ENCODE measurements at regions not wholly inside any gene's neighbourhood (a gene's known extent, or its start where the extent isn't known, plus 50 kb on each side); places are given as distances from the start of the nearest gene placed in this dataset.

DNA sequence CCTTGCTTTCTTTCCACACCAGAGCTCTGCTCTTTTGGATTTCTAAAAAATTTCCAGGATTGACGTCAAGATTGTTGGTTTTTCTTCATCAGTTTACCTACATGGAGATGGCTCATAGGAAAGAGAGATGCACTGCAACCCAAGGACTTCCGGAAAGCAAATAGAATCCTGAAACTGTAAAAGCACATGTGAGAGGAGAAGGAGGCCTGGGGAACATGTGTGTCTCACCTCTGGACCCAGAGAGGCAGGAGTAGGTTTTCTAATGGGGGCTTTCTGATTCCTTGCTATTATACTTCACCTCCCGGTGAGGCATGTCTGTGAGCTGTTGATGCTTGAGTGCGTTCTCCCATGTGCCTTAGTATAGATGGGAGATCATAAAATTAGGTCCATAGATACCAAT, 362.8 kb downstream of the DCDC2C start:
- POLR2A ChIA-PET = no interaction called here
- H3K4me1 ChIP-seq (ENCODE audit: control insufficient read depth, insufficient read depth, low read length) = no peaks in the 10 kb centered on the region
- H3K36me3 ChIP-seq (ENCODE audit: control insufficient read depth in 2 of 2, insufficient read depth in 1 of 2, low read length in 2 of 2) = no peaks in the 10 kb centered on the region
- no peak overlapping the region for H3K4me3 ChIP-seq (ENCODE audit: low read depth, low read length)
- H3K9me3 ChIP-seq (ENCODE audit: control insufficient read depth, insufficient read depth, low read depth, low read length) = no peaks in the 10 kb centered on the region
- TF ChIP-seq KLF9 (tag by site-specific recombination; IDR thresholded peaks at IDR 0.05; ENCODE audit: low read depth) (no peak), ZNF76 (tag by site-specific recombination; IDR thresholded peaks at IDR 0.05; ENCODE audit: borderline replicate concordance, low read depth) (no peak), ZNF302 (tag by site-specific recombination; IDR thresholded peaks at IDR 0.05; ENCODE audit: low read depth) (no peak), ZNF544 (tag by site-specific recombination; IDR thresholded peaks at IDR 0.05) (no peak), ZNF112 (tag by site-specific recombination; IDR thresholded peaks at IDR 0.05) (no peak), ZNF114 (tag by site-specific recombination; IDR thresholded peaks at IDR 0.05) (no peak), ZNF350 (tag by site-specific recombination; IDR thresholded peaks at IDR 0.05) (no peak), ZNF16 (tag by site-specific recombination; IDR thresholded peaks at IDR 0.05; ENCODE audit: low read depth) (no peak), ZNF157 (tag by site-specific recombination; IDR thresholded peaks at IDR 0.05) (no peak), ZNF707 (tag by site-specific recombination; IDR thresholded peaks at IDR 0.05) (no peak), ZNF169 (tag by site-specific recombination; IDR thresholded peaks at IDR 0.05) (no peak), ZNF133 (tag by site-specific recombination; IDR thresholded peaks at IDR 0.05) (no peak)
- TF ChIP-seq, protein P1, sequence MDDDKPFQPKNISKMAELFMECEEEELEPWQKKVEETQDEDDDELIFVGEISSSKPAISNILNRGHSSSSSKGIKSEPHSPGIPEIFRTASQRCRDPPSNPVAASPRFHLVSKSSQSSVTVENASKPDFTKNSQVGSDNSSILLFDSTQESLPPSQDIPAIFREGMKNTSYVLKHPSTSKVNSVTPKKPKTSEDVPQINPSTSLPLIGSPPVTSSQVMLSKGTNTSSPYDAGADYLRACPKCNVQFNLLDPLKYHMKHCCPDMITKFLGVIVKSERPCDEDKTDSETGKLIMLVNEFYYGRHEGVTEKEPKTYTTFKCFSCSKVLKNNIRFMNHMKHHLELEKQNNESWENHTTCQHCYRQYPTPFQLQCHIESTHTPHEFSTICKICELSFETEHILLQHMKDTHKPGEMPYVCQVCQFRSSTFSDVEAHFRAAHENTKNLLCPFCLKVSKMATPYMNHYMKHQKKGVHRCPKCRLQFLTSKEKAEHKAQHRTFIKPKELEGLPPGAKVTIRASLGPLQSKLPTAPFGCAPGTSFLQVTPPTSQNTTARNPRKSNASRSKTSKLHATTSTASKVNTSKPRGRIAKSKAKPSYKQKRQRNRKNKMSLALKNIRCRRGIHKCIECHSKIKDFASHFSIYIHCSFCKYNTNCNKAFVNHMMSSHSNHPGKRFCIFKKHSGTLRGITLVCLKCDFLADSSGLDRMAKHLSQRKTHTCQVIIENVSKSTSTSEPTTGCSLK (tag by site-specific recombination; IDR thresholded peaks at IDR 0.05) = no peak
- TF ChIP-seq, protein P2, sequence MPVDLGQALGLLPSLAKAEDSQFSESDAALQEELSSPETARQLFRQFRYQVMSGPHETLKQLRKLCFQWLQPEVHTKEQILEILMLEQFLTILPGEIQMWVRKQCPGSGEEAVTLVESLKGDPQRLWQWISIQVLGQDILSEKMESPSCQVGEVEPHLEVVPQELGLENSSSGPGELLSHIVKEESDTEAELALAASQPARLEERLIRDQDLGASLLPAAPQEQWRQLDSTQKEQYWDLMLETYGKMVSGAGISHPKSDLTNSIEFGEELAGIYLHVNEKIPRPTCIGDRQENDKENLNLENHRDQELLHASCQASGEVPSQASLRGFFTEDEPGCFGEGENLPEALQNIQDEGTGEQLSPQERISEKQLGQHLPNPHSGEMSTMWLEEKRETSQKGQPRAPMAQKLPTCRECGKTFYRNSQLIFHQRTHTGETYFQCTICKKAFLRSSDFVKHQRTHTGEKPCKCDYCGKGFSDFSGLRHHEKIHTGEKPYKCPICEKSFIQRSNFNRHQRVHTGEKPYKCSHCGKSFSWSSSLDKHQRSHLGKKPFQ (tag by site-specific recombination; IDR thresholded peaks at IDR 0.05) = no peak
- TF ChIP-seq, protein P3, sequence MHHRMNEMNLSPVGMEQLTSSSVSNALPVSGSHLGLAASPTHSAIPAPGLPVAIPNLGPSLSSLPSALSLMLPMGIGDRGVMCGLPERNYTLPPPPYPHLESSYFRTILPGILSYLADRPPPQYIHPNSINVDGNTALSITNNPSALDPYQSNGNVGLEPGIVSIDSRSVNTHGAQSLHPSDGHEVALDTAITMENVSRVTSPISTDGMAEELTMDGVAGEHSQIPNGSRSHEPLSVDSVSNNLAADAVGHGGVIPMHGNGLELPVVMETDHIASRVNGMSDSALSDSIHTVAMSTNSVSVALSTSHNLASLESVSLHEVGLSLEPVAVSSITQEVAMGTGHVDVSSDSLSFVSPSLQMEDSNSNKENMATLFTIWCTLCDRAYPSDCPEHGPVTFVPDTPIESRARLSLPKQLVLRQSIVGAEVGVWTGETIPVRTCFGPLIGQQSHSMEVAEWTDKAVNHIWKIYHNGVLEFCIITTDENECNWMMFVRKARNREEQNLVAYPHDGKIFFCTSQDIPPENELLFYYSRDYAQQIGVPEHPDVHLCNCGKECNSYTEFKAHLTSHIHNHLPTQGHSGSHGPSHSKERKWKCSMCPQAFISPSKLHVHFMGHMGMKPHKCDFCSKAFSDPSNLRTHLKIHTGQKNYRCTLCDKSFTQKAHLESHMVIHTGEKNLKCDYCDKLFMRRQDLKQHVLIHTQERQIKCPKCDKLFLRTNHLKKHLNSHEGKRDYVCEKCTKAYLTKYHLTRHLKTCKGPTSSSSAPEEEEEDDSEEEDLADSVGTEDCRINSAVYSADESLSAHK (tag by site-specific recombination; IDR thresholded peaks at IDR 0.05) = no peak
- TF ChIP-seq, protein P4, sequence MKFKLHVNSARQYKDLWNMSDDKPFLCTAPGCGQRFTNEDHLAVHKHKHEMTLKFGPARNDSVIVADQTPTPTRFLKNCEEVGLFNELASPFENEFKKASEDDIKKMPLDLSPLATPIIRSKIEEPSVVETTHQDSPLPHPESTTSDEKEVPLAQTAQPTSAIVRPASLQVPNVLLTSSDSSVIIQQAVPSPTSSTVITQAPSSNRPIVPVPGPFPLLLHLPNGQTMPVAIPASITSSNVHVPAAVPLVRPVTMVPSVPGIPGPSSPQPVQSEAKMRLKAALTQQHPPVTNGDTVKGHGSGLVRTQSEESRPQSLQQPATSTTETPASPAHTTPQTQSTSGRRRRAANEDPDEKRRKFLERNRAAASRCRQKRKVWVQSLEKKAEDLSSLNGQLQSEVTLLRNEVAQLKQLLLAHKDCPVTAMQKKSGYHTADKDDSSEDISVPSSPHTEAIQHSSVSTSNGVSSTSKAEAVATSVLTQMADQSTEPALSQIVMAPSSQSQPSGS (tag by site-specific recombination; IDR thresholded peaks at IDR 0.05; ENCODE audit: low read depth) = no peak
- TF ChIP-seq, protein P5, sequence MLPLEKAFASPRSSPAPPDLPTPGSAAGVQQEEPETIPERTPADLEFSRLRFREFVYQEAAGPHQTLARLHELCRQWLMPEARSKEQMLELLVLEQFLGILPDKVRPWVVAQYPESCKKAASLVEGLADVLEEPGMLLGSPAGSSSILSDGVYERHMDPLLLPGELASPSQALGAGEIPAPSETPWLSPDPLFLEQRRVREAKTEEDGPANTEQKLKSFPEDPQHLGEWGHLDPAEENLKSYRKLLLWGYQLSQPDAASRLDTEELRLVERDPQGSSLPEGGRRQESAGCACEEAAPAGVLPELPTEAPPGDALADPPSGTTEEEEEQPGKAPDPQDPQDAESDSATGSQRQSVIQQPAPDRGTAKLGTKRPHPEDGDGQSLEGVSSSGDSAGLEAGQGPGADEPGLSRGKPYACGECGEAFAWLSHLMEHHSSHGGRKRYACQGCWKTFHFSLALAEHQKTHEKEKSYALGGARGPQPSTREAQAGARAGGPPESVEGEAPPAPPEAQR (tag by site-specific recombination; IDR thresholded peaks at IDR 0.05) = no peak
- TF ChIP-seq, protein P6, sequence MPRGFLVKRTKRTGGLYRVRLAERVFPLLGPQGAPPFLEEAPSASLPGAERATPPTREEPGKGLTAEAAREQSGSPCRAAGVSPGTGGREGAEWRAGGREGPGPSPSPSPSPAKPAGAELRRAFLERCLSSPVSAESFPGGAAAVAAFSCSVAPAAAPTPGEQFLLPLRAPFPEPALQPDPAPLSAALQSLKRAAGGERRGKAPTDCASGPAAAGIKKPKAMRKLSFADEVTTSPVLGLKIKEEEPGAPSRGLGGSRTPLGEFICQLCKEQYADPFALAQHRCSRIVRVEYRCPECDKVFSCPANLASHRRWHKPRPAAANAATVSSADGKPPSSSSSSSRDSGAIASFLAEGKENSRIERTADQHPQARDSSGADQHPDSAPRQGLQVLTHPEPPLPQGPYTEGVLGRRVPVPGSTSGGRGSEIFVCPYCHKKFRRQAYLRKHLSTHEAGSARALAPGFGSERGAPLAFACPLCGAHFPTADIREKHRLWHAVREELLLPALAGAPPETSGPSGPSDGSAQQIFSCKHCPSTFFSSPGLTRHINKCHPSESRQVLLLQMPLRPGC (tag by site-specific recombination; IDR thresholded peaks at IDR 0.05) = no peak
- H3K27ac ChIP-seq (ENCODE audit: extremely low read depth, low read depth, low read length) = no peak overlapping the region
- CTCF ChIA-PET = no interaction called here
